ENCODE measurements at regions not wholly inside any gene's neighbourhood (a gene's known extent, or its start where the extent isn't known, plus 50 kb on each side); places are given as distances from the start of the nearest gene placed in this dataset.

- Histone ChIP-seq H3K79me2 (ENCODE audit: insufficient read depth, low read length) (no peaks in the 10 kb centered on the region), H3K27ac (ENCODE audit: low read depth in 1 of 2, low read length in 2 of 2) (no peak overlapping the region), H3K9me3 (replicated peaks in 1 of 2; ENCODE audit: control insufficient read depth in 1 of 2, insufficient read depth in 1 of 2, low read length in 2 of 2) (no peaks in the 10 kb centered on the region), H3K36me3 (replicated peaks in 1 of 2; ENCODE audit: control insufficient read depth in 1 of 2, insufficient read depth in 2 of 2, low read length in 2 of 2) (no peaks in the 10 kb centered on the region), H3K9ac (ENCODE audit: insufficient read depth, low read length, poor library complexity, severe bottlenecking) (no peak overlapping the region), H4K20me1 (ENCODE audit: insufficient read depth, low read length) (no peaks in the 10 kb centered on the region), H3K4me2 (replicated peaks; ENCODE audit: extremely low read depth, low read length, poor library complexity, severe bottlenecking) (no peak overlapping the region), H3K27me3 (ENCODE audit: control insufficient read depth in 2 of 2, insufficient read depth in 2 of 2, low read length in 2 of 2) (no peaks in the 10 kb centered on the region), H2AFZ (ENCODE audit: insufficient read depth, low read depth, low read length, poor library complexity, severe bottlenecking) (no peak overlapping the region), H3K4me3 (replicated peaks in 1 of 3; ENCODE audit: low read depth in 2 of 3, low read length in 3 of 3) (no peak overlapping the region), H3K4me1 (ENCODE audit: control insufficient read depth in 1 of 2, insufficient read depth in 2 of 2, low read length in 2 of 2) (no peaks in the 10 kb centered on the region)
- TF ChIP-seq, protein P1, sequence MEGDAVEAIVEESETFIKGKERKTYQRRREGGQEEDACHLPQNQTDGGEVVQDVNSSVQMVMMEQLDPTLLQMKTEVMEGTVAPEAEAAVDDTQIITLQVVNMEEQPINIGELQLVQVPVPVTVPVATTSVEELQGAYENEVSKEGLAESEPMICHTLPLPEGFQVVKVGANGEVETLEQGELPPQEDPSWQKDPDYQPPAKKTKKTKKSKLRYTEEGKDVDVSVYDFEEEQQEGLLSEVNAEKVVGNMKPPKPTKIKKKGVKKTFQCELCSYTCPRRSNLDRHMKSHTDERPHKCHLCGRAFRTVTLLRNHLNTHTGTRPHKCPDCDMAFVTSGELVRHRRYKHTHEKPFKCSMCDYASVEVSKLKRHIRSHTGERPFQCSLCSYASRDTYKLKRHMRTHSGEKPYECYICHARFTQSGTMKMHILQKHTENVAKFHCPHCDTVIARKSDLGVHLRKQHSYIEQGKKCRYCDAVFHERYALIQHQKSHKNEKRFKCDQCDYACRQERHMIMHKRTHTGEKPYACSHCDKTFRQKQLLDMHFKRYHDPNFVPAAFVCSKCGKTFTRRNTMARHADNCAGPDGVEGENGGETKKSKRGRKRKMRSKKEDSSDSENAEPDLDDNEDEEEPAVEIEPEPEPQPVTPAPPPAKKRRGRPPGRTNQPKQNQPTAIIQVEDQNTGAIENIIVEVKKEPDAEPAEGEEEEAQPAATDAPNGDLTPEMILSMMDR (IDR thresholded peaks at IDR 0.05) = no peak
- no peak for DNase-seq
- Mint-ChIP-seq H3K9me3 (peaks cover 0 to 2% (median 0%) of the 10 kb centered on the region in 7 donors), H3K27me3 (ENCODE audit: low read depth in 3 of 3) (peaks cover 2 to 9% (median 6%) of the 10 kb centered on the region in 3 donors), H3K4me1 (no peaks in the 10 kb centered on the region), H3K27ac (no peak overlapping the region), H3K4me3 (no peak overlapping the region), H3K36me3 (no peaks in the 10 kb centered on the region)
- intact Hi-C loops (cut with micrococcal nuclease) = no loop called here
- WGBS (ENCODE audit: insufficient coverage) = 93% methylated on average over 3 of the region's 4 CpGs
These were observed 176.5 kb upstream of the NAV2 start for GRCh38 chr11:19536131-19536530.

DNA sequence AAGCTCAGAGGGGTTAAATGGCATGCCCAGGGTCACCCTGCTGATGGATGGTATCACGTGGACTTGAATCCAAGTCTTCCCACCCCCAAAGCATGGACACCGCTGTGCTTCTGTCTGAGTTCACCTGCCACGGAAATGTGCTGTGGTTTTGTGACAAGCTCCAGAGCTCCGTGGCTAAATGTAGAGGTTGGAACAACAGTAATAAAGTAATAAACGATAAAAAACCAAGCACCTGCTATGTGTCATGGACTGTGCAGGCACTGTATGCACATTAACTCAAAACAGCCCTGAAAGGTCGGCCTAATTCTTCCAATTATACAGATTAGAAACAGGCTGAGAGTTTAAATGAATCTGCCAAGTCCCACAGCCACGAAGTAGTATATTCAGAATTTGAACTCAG is 182.1 kb upstream of the NAV2 start:
- no peak for DNase-seq
- Histone ChIP-seq H3K79me2 (ENCODE audit: insufficient read depth, low read length) (no peaks in the 10 kb centered on the region), H3K9me3 (replicated peaks in 1 of 2; ENCODE audit: control insufficient read depth in 1 of 2, insufficient read depth in 1 of 2, low read length in 2 of 2) (no peaks in the 10 kb centered on the region), H3K27me3 (ENCODE audit: control insufficient read depth in 2 of 2, insufficient read depth in 2 of 2, low read length in 2 of 2) (no peaks in the 10 kb centered on the region), H2AFZ (ENCODE audit: insufficient read depth, low read depth, low read length, poor library complexity, severe bottlenecking) (no peak overlapping the region), H3K4me2 (replicated peaks; ENCODE audit: extremely low read depth, low read length, poor library complexity, severe bottlenecking) (no peak overlapping the region), H3K4me1 (ENCODE audit: control insufficient read depth in 1 of 2, insufficient read depth in 2 of 2, low read length in 2 of 2) (no peaks in the 10 kb centered on the region), H3K9ac (ENCODE audit: insufficient read depth, low read length, poor library complexity, severe bottlenecking) (no peak overlapping the region), H3K27ac (ENCODE audit: low read depth in 1 of 2, low read length in 2 of 2) (no peak overlapping the region), H3K4me3 (replicated peaks in 1 of 3; ENCODE audit: low read depth in 2 of 3, low read length in 3 of 3) (no peak overlapping the region), H3K36me3 (replicated peaks in 1 of 2; ENCODE audit: control insufficient read depth in 1 of 2, insufficient read depth in 2 of 2, low read length in 2 of 2) (no peaks in the 10 kb centered on the region), H4K20me1 (ENCODE audit: insufficient read depth, low read length) (no peaks in the 10 kb centered on the region)
- Mint-ChIP-seq H3K27ac (no peak overlapping the region), H3K36me3 (no peaks in the 10 kb centered on the region), H3K9me3 (peaks cover 0 to 2% (median 0%) of the 10 kb centered on the region in 7 donors), H3K27me3 (ENCODE audit: low read depth in 3 of 3) (peaks cover 2 to 7% (median 3%) of the 10 kb centered on the region in 3 donors), H3K4me1 (no peaks in the 10 kb centered on the region), H3K4me3 (no peak overlapping the region)
- intact Hi-C loops (cut with micrococcal nuclease) = no loop called here
- TF ChIP-seq, protein P1 (IDR thresholded peaks at IDR 0.05) = no peak
- no CpG with 5 or more reads among the region's 7 CpGs for WGBS (ENCODE audit: insufficient coverage)
